CD4-positive, alpha-beta T cell treated with Interleukin-2 at 100 ng/mL for 4 hours (primary cell): ENCODE measurements at regions not wholly inside any gene's neighbourhood (a gene's known extent, or its start where the extent isn't known, plus 50 kb on each side); places are given as distances from the start of the nearest gene placed in this dataset.
A peak's percentile ranks its signal among the peaks of the same experiment; 100 is the strongest.

Experiments
- DNase-seq: peaks from one replicate; pipeline ENCODE4 v3.0.0-alpha.2; 2020; ENCODE audit warnings: low spot score

GRCh38 chr2:12592296-12592695, 124.4 kb upstream of the TRIB2 start:
- no peak for DNase-seq

GRCh38 chr2:12594590-12594989, 122.1 kb upstream of the TRIB2 start:
- DNase-seq, result no peak

- no peak for DNase-seq
Measured at GRCh38 chr2:12596771-12597170, 120.0 kb upstream of the TRIB2 start.

GRCh38 chr2:12597610-12598009, 119.1 kb upstream of the TRIB2 start:
- DNase-seq, result no peak

- DNase-seq, result no peak
Measured at GRCh38 chr2:12602661-12603060, 114.1 kb upstream of the TRIB2 start.

GRCh38 chr2:12603781-12604295, 112.9 kb upstream of the TRIB2 start:
- DNase-seq, result no peak

- DNase-seq, result no peak
Measured at GRCh38 chr2:12604341-12604740, 112.4 kb upstream of the TRIB2 start.

GRCh38 chr2:12605366-12605765, 111.4 kb upstream of the TRIB2 start:
- no peak for DNase-seq

- DNase-seq, result no peak
Measured at GRCh38 chr2:12605936-12606335, 110.8 kb upstream of the TRIB2 start.

GRCh38 chr2:12606472-12607000, 110.2 kb upstream of the TRIB2 start:
- DNase-seq, result peak; percentile 11

- peak; percentile 14 for DNase-seq
Measured at GRCh38 chr2:12607971-12608370, 108.8 kb upstream of the TRIB2 start.

- no peak for DNase-seq
Measured at GRCh38 chr2:12610314-12610713, 106.4 kb upstream of the TRIB2 start.

- DNase-seq, result no peak
Measured at GRCh38 chr2:12612168-12612567, 104.6 kb upstream of the TRIB2 start.

- DNase-seq, result no peak
Measured at GRCh38 chr2:12612671-12613070, 104.1 kb upstream of the TRIB2 start.

GRCh38 chr2:12613137-12613835, 103.5 kb upstream of the TRIB2 start:
- no peak for DNase-seq

GRCh38 chr2:12615509-12615908, 101.2 kb upstream of the TRIB2 start:
- DNase-seq, result no peak

GRCh38 chr2:12616456-12617156, 100.1 kb upstream of the TRIB2 start:
- no peak for DNase-seq

GRCh38 chr2:12617366-12617765, 99.4 kb upstream of the TRIB2 start:
- DNase-seq, result no peak

- no peak for DNase-seq
Measured at GRCh38 chr2:12617853-12618252, 98.9 kb upstream of the TRIB2 start.

- no peak for DNase-seq
Measured at GRCh38 chr2:12618576-12618975, 98.2 kb upstream of the TRIB2 start.

GRCh38 chr2:12619975-12620374, 96.8 kb upstream of the TRIB2 start:
- no peak for DNase-seq

- no peak for DNase-seq
Measured at GRCh38 chr2:12620759-12621158, 96.0 kb upstream of the TRIB2 start.

GRCh38 chr2:12623051-12623450, 93.7 kb upstream of the TRIB2 start:
- no peak for DNase-seq
